Thyroid gland (tissue), 4 donors: ENCODE measurements at regions not wholly inside any gene's neighbourhood (a gene's known extent, or its start where the extent isn't known, plus 50 kb on each side); places are given as distances from the start of the nearest gene placed in this dataset.
"Not testable (repeated sequence)": the region's sequence is repeated elsewhere in the genome, so short reads cannot be mapped to it uniquely, and the experiment has no call there.

ENCODE experiments used
- CTCF ChIP-seq, 6 experiments: fragments of 200-600 bp in 3 of 6; fragments of 450-650 bp in 3 of 6; sonication (generic) in 3 of 6; IDR thresholded peaks; one replicate each; pipeline ENCODE4 v1.5.1; 2016 to 2019; ENCODE audit warnings: antibody characterized with exemption in 6 of 6, mild to moderate bottlenecking in 2 of 6, inconsistent platforms in 1 of 6, moderate library complexity in 1 of 6
- POLR2A ChIP-seq, 2 donors: fragments of 450-650 bp; IDR thresholded peaks; one replicate each; pipeline ENCODE4 v1.6.1; 2017; ENCODE audit warnings: antibody characterized with exemption in 2 of 2, mild to moderate bottlenecking in 2 of 2, moderate library complexity in 1 of 2

DNA sequence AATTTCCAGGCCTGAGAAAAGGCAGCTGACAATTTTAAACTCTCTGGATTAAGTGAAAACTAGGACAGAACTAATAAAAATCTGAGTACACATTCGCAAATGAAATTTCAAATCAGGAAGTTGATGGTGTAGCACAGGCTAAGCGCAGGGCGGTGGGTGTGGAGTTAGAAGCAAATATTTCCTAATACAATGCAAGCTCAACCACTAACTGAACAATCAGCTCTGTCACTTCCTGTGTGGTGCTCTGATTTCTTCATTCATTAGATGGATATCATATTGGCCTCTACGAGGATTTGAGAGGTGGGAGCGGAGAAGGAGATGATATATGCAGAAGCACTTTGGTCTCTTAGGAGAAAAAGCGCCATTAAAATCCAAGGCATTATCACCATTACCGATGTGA lies 885.0 kb downstream of the TUBA3C start:
- not testable (repeated sequence) for TF ChIP-seq CTCF, POLR2A (IDR thresholded peaks at IDR 0.05)
